HG03045 (cell line): ENCODE measurements at regions not wholly inside any gene's neighbourhood (a gene's known extent, or its start where the extent isn't known, plus 50 kb on each side); places are given as distances from the start of the nearest gene placed in this dataset.

Experiments
- ATAC-seq: cut with Tn5 transposase; IDR thresholded peaks from one replicate; pipeline ENCODE4 v1.9.1; 2021; ENCODE audit warnings: mild to moderate bottlenecking, moderate library complexity; ENCODE audit not compliant: unreplicated experiment

DNA sequence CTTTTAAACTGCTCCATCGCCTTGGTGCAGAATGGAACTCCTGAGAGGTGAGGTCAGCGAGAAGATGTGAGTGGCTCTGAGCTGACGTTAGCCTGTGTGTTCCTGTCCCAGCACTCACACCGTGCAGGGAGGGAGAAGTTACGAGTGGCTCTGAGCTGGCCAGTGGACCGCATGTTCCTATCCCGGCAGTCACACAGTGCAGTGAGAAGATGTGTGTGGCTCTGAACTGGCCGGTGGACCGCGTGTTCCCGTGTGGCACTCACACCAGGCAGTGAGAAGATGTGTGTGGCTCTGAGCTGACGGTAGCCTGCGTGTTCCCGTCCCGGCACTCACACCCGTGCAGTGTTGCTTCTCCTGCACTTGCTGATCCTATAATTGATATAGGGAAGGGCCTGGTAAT, 59.9 kb downstream of the VCPKMT start:
- no peak for ATAC-seq

- ATAC-seq, result no peak
Observed at GRCh38 chr14:50057331-50057730, 59.0 kb downstream of the VCPKMT start.

- no peak for ATAC-seq
Observed at GRCh38 chr14:50058113-50058512, 58.3 kb downstream of the VCPKMT start.
